Upper lobe of right lung (tissue), 1 donor: ENCODE measurements at regions not wholly inside any gene's neighbourhood (a gene's known extent, or its start where the extent isn't known, plus 50 kb on each side); places are given as distances from the start of the nearest gene placed in this dataset.

Experiments used
- ATAC-seq: fragments of 200-7000 bp; cut with Tn5 transposase; one replicate; pipeline ENCODE4 v1.9.1; 2020; ENCODE audit warnings: mild to moderate bottlenecking, moderate library complexity
- DNase-seq: peaks from one replicate; pipeline ENCODE4 v3.0.0-alpha.2; 2020
- H3K27ac ChIP-seq: fragments of 200-600 bp; one replicate; pipeline ENCODE4 v1.8.0; 2022
- H3K27me3 ChIP-seq: fragments of 200-600 bp; one replicate; pipeline ENCODE4 v1.8.0; 2022; ENCODE audit warnings: mild to moderate bottlenecking
- H3K36me3 ChIP-seq: fragments of 200-600 bp; one replicate; pipeline ENCODE4 v1.8.0; 2022
- H3K4me1 ChIP-seq: fragments of 200-600 bp; one replicate; pipeline ENCODE4 v1.8.0; 2022
- H3K4me3 ChIP-seq: fragments of 200-600 bp; one replicate; pipeline ENCODE4 v1.8.0; 2022; ENCODE audit warnings: mild to moderate bottlenecking
- H3K9me3 ChIP-seq: fragments of 200-600 bp; one replicate; pipeline ENCODE4 v1.8.0; 2022
- CTCF ChIP-seq: fragments of 200-600 bp; IDR thresholded peaks from one replicate; pipeline ENCODE4 v1.8.0; 2022; ENCODE audit warnings: antibody characterized with exemption
- intact Hi-C: fragments of 100-400 bp; cut with DNase I; formaldehyde crosslinking; loops from one replicate; pipeline ENCODE4 v1.11.0; 2022
- donor health status: DM: no; HTN: yes; CAD: no; lungs with severe emphysema.

DNA sequence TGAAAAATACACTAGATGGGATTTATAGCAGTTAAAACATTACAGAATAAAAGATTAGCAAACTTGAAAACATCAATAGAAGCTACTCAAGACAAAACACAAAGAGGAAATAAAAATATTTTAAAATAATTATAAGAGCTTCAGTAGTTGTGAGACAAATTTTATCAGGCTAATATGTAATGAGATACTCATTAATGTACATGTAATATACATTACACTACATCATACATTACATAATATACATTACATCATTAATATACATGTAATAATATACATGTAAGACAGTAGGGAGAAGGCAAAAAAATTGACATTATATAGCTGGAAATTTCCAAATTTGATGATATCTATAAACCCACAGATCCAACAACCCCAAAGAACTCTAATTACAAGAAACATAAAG lies 249.4 kb upstream of the HMGA2 start:
- no peak for ATAC-seq
- no peaks in the 10 kb centered on the region for H3K36me3 ChIP-seq
- H3K4me3 ChIP-seq = no peak overlapping the region
- no peak for TF ChIP-seq CTCF
- no peak overlapping the region for H3K27ac ChIP-seq
- no peaks in the 10 kb centered on the region for H3K27me3 ChIP-seq
- no peak for DNase-seq
- H3K4me1 ChIP-seq = no peaks in the 10 kb centered on the region
- H3K9me3 ChIP-seq = no peaks in the 10 kb centered on the region
- intact Hi-C loops = no loop called here

GRCh38 chr12:65584016-65584415 lies 240.3 kb upstream of the HMGA2 start:
- H3K4me3 ChIP-seq = no peak overlapping the region

GRCh38 chr12:65585648-65586602 lies 238.4 kb upstream of the HMGA2 start:
- TF ChIP-seq CTCF = no peak
- no peak for DNase-seq

More at GRCh38 chr12:65584016-65584415, 240.3 kb upstream of the HMGA2 start:
- Histone ChIP-seq H3K4me1 (no peaks in the 10 kb centered on the region), H3K9me3 (no peaks in the 10 kb centered on the region), H3K27me3 (no peaks in the 10 kb centered on the region), H3K36me3 (no peaks in the 10 kb centered on the region), H3K27ac (no peak overlapping the region)
- no peak for ATAC-seq
- DNase-seq = no peak
- TF ChIP-seq CTCF = no peak
- intact Hi-C loops = no loop called here

DNA sequence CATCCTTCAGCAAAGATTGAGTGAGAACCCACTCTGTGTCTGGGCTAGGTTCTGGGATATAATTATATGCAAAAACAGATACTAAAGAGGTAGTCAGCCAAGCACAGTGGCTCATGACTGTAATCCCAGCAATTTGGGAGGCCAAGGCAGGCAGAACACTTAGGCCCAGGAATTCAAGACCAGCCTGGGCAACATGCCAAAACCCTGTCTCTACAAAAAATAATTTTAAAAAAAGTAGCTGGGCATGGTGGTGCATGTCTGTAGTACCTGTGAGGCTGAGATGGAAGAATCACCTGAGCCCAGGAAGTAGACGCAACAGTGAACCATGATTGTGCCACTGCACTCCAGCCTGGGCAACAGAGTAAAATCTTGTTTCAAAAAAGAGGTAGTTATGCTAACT lies 237.5 kb upstream of the HMGA2 start:
- Histone ChIP-seq H3K4me3 (no peak overlapping the region), H3K9me3 (no peaks in the 10 kb centered on the region), H3K36me3 (no peaks in the 10 kb centered on the region), H3K4me1 (no peaks in the 10 kb centered on the region), H3K27ac (no peak overlapping the region), H3K27me3 (no peaks in the 10 kb centered on the region)
- intact Hi-C loops = no loop called here
- DNase-seq = no peak
- ATAC-seq = no peak
- no peak for TF ChIP-seq CTCF

More at GRCh38 chr12:65585648-65586602, 238.4 kb upstream of the HMGA2 start:
- intact Hi-C loops = no loop called here
- H3K27me3 ChIP-seq = no peaks in the 10 kb centered on the region
- no peaks in the 10 kb centered on the region for H3K4me1 ChIP-seq
- H3K4me3 ChIP-seq = no peak overlapping the region
- H3K36me3 ChIP-seq = no peaks in the 10 kb centered on the region
- no peaks in the 10 kb centered on the region for H3K9me3 ChIP-seq
- no peak overlapping the region for H3K27ac ChIP-seq
- ATAC-seq = no peak

- ATAC-seq = no peak
- Histone ChIP-seq H3K27ac (no peak overlapping the region), H3K4me3 (no peak overlapping the region), H3K4me1 (no peaks in the 10 kb centered on the region), H3K27me3 (no peaks in the 10 kb centered on the region), H3K9me3 (no peaks in the 10 kb centered on the region), H3K36me3 (no peaks in the 10 kb centered on the region)
- TF ChIP-seq CTCF = no peak
- intact Hi-C loops = no loop called here
- no peak for DNase-seq
Measured at GRCh38 chr12:65590318-65590717, 234.0 kb upstream of the HMGA2 start.
